ENCODE measurements at regions not wholly inside any gene's neighbourhood (a gene's known extent, or its start where the extent isn't known, plus 50 kb on each side); places are given as distances from the start of the nearest gene placed in this dataset.
"Not testable (repeated sequence)": the region's sequence is repeated elsewhere in the genome, so short reads cannot be mapped to it uniquely, and the experiment has no call there.

- H3K4me2 ChIP-seq (ENCODE audit: low read length), result no peak overlapping the region
- TF ChIP-seq SRF (IDR thresholded peaks at IDR 0.05; ENCODE audit: low read depth) (no peak), SIN3A (IDR thresholded peaks at IDR 0.05; ENCODE audit: low read depth) (no peak)
- POLR2A ChIA-PET, result no interaction called here
- no peaks in the 10 kb centered on the region for H3K4me1 ChIP-seq (ENCODE audit: control insufficient read depth in 1 of 2, insufficient read depth in 2 of 2, low read length in 2 of 2)
- ATAC-seq (no peak; the same call in 1 of the 2 replicates), DNase-seq (ENCODE audit: low read depth, low spot score) (no peak)
- H3K9me2 ChIP-seq (ENCODE audit: insufficient read depth), result no peaks in the 10 kb centered on the region
- BruUV-seq (replicated peaks), result no TSS peak
- H3K9ac ChIP-seq (ENCODE audit: low read length), result no peak overlapping the region
- RAD21 ChIA-PET (ENCODE audit: low non-redundant PET in 1 of 2, low total read pairs in 2 of 2, uncharacterized antibody in 2 of 2, unreplicated experiment in 2 of 2), result no interaction called here
- H4K20me1 ChIP-seq (ENCODE audit: insufficient read depth), result no peaks in the 10 kb centered on the region
- CTCF ChIA-PET, result interaction anchor here (0.7 to 1.8 kb wide), 9 partner anchors 10 to 282 kb away, joined by 3 to 9 read pairs (median 4); no protein-coding TSS in a partner anchor
- no peaks in the 10 kb centered on the region for H3K79me2 ChIP-seq (ENCODE audit: insufficient read depth, low read length)
- no peak overlapping the region for H3K4me3 ChIP-seq (replicated peaks in 1 of 2; ENCODE audit: low read depth in 1 of 2, low read length in 2 of 2)
- no peaks in the 10 kb centered on the region for H3K9me3 ChIP-seq (ENCODE audit: control insufficient read depth in 1 of 2, insufficient read depth in 1 of 2, low read depth in 1 of 2, low read length in 2 of 2)
- H2AFZ ChIP-seq (ENCODE audit: low read depth, low read length, poor library complexity, severe bottlenecking), result no peak overlapping the region
- no peak overlapping the region for H3K27ac ChIP-seq (ENCODE audit: low read depth, low read length)
- no peaks in the 10 kb centered on the region for H3K36me3 ChIP-seq (ENCODE audit: control insufficient read depth in 1 of 2, insufficient read depth in 2 of 2, low read length in 2 of 2)
- no peaks in the 10 kb centered on the region for H3K27me3 ChIP-seq (ENCODE audit: insufficient read depth, low read length)
- intact Hi-C loops (cut with micrococcal nuclease), result no loop called here
These were observed 123.2 kb upstream of the PARD3 start for GRCh38 chr10:34938399-34938670.

GRCh38 chr10:34937643-34938398 is 122.7 kb upstream of the PARD3 start:
- BruUV-seq (replicated peaks); H3K27ac ChIP-seq (ENCODE audit: low read depth, low read length); H3K36me3 ChIP-seq (ENCODE audit: control insufficient read depth in 1 of 2, insufficient read depth in 2 of 2, low read length in 2 of 2); H3K9me2 ChIP-seq (ENCODE audit: insufficient read depth); H3K79me2 ChIP-seq (ENCODE audit: insufficient read depth, low read length); H3K4me3 ChIP-seq (replicated peaks in 1 of 2; ENCODE audit: low read depth in 1 of 2, low read length in 2 of 2); H3K4me1 ChIP-seq (ENCODE audit: control insufficient read depth in 1 of 2, insufficient read depth in 2 of 2, low read length in 2 of 2); intact Hi-C loops (cut with micrococcal nuclease); H4K20me1 ChIP-seq (ENCODE audit: insufficient read depth); H3K9ac ChIP-seq (ENCODE audit: low read length); DNase-seq (ENCODE audit: low read depth, low spot score); H3K27me3 ChIP-seq (ENCODE audit: insufficient read depth, low read length); POLR2A ChIA-PET; H3K9me3 ChIP-seq (ENCODE audit: control insufficient read depth in 1 of 2, insufficient read depth in 1 of 2, low read depth in 1 of 2, low read length in 2 of 2): not testable (repeated sequence)
- TF ChIP-seq CTCF (IDR thresholded peaks at IDR 0.05 in 2 of 3, conservative IDR thresholded peaks at IDR 0.05 in 1 of 3; ENCODE audit: borderline replicate concordance in 1 of 3, insufficient read depth in 1 of 3, low read depth in 2 of 3, low read length in 2 of 3) (peak; percentile 29 to 42 (median 30); a peak in 4 of 6 replicates), RAD21 (IDR thresholded peaks at IDR 0.05; ENCODE audit: low read depth) (peak; percentile 46; the same call in 1 of the 2 replicates)
- ATAC-seq, result peak; percentile 74
- CTCF ChIA-PET, result interaction anchor here (0.7 to 1.8 kb wide), 10 partner anchors 9 to 282 kb away, joined by 3 to 9 read pairs (median 4); no protein-coding TSS in a partner anchor
- Histone ChIP-seq H2AFZ (ENCODE audit: low read depth, low read length, poor library complexity, severe bottlenecking) (peak overlapping the region; percentile 99), H3K4me2 (ENCODE audit: low read length) (peak overlapping the region; percentile 38)
- RAD21 ChIA-PET (ENCODE audit: low non-redundant PET in 1 of 2, low total read pairs in 2 of 2, uncharacterized antibody in 2 of 2, unreplicated experiment in 2 of 2), result interaction anchor here in 1 of 2 experiments (0.6 kb wide), 1 partner anchor 54 kb away, joined by 3 read pairs; no protein-coding TSS in a partner anchor
